T-helper 1 cell treated with Interleukin-12 subunit alpha and Interleukin-12 subunit beta and Interleukin-4 antibody, amounts not matched to agents 30 μg/mL and 1 μg/mL, for 36 hours (primary cell): ENCODE measurements at regions not wholly inside any gene's neighbourhood (a gene's known extent, or its start where the extent isn't known, plus 50 kb on each side); places are given as distances from the start of the nearest gene placed in this dataset.
"Not testable (repeated sequence)": the region's sequence is repeated elsewhere in the genome, so short reads cannot be mapped to it uniquely, and the experiment has no call there.

Source experiments
- H3K27ac Mint-ChIP-seq: one replicate; pipeline ENCODE4 v1.8.0; 2021; ENCODE audit warnings: mild to moderate bottlenecking, mixed read lengths
- H3K27me3 Mint-ChIP-seq: one replicate; pipeline ENCODE4 v1.8.0; 2021; ENCODE audit warnings: low read depth, mixed read lengths
- H3K36me3 Mint-ChIP-seq: one replicate; pipeline ENCODE4 v1.8.0; 2021; ENCODE audit warnings: low read depth, mixed read lengths
- H3K4me1 Mint-ChIP-seq: one replicate; pipeline ENCODE4 v1.8.0; 2021; ENCODE audit warnings: low read depth, mixed read lengths
- H3K4me3 Mint-ChIP-seq: one replicate; pipeline ENCODE4 v1.8.0; 2021; ENCODE audit warnings: mild to moderate bottlenecking, moderate library complexity, mixed read lengths
- H3K9me3 Mint-ChIP-seq: one replicate; pipeline ENCODE4 v1.8.0; 2021; ENCODE audit warnings: mixed read lengths

GRCh38 chr2:183458460-183458859 lies 334.2 kb downstream of the NUP35 start:
- H3K4me1 Mint-ChIP-seq: no peaks in the 10 kb centered on the region
- no peaks in the 10 kb centered on the region for H3K36me3 Mint-ChIP-seq
- peaks cover 8% of the 10 kb centered on the region for H3K9me3 Mint-ChIP-seq
- no peak overlapping the region for H3K27ac Mint-ChIP-seq
- no peaks in the 10 kb centered on the region for H3K27me3 Mint-ChIP-seq
- H3K4me3 Mint-ChIP-seq: no peak overlapping the region

- Mint-ChIP-seq H3K27ac (no peak overlapping the region), H3K36me3 (no peaks in the 10 kb centered on the region), H3K9me3 (peaks cover 8% of the 10 kb centered on the region), H3K4me3 (no peak overlapping the region), H3K27me3 (no peaks in the 10 kb centered on the region), H3K4me1 (no peaks in the 10 kb centered on the region)
Observed at GRCh38 chr2:183459466-183459865, 335.2 kb downstream of the NUP35 start.

- H3K9me3 Mint-ChIP-seq: peaks cover 4% of the 10 kb centered on the region
- H3K4me3 Mint-ChIP-seq: no peak overlapping the region
- no peaks in the 10 kb centered on the region for H3K4me1 Mint-ChIP-seq
- no peaks in the 10 kb centered on the region for H3K27me3 Mint-ChIP-seq
- H3K27ac Mint-ChIP-seq: no peak overlapping the region
- no peaks in the 10 kb centered on the region for H3K36me3 Mint-ChIP-seq
Observed at GRCh38 chr2:183463821-183464220, 339.6 kb downstream of the NUP35 start.

GRCh38 chr2:183465048-183465447 lies 340.8 kb downstream of the NUP35 start:
- H3K36me3 Mint-ChIP-seq: no peaks in the 10 kb centered on the region
- no peak overlapping the region for H3K4me3 Mint-ChIP-seq
- no peaks in the 10 kb centered on the region for H3K4me1 Mint-ChIP-seq
- H3K27ac Mint-ChIP-seq: no peak overlapping the region
- H3K9me3 Mint-ChIP-seq: peaks cover 10% of the 10 kb centered on the region
- no peaks in the 10 kb centered on the region for H3K27me3 Mint-ChIP-seq

GRCh38 chr2:183474912-183475695 lies 350.9 kb downstream of the NUP35 start:
- H3K27ac Mint-ChIP-seq: no peak overlapping the region
- no peak overlapping the region for H3K4me3 Mint-ChIP-seq
- H3K4me1 Mint-ChIP-seq: no peaks in the 10 kb centered on the region
- H3K27me3 Mint-ChIP-seq: no peaks in the 10 kb centered on the region
- H3K9me3 Mint-ChIP-seq: peaks cover 7% of the 10 kb centered on the region
- H3K36me3 Mint-ChIP-seq: no peaks in the 10 kb centered on the region

GRCh38 chr2:183476490-183476889 lies 352.2 kb downstream of the NUP35 start:
- Mint-ChIP-seq H3K36me3 (no peaks in the 10 kb centered on the region), H3K4me1 (no peaks in the 10 kb centered on the region), H3K9me3 (peaks cover 8% of the 10 kb centered on the region), H3K27me3 (no peaks in the 10 kb centered on the region), H3K4me3 (no peak overlapping the region), H3K27ac (no peak overlapping the region)

GRCh38 chr2:183477296-183477695 lies 353.1 kb downstream of the NUP35 start:
- Mint-ChIP-seq H3K27ac (no peak overlapping the region), H3K36me3 (no peaks in the 10 kb centered on the region), H3K9me3 (peaks cover 9% of the 10 kb centered on the region), H3K4me1 (no peaks in the 10 kb centered on the region), H3K4me3 (no peak overlapping the region), H3K27me3 (no peaks in the 10 kb centered on the region)

GRCh38 chr2:183478941-183479595 lies 354.8 kb downstream of the NUP35 start:
- H3K4me1 Mint-ChIP-seq, H3K4me3 Mint-ChIP-seq, H3K27ac Mint-ChIP-seq, H3K36me3 Mint-ChIP-seq, H3K9me3 Mint-ChIP-seq, H3K27me3 Mint-ChIP-seq: not testable (repeated sequence)

GRCh38 chr2:183487326-183487725 lies 363.1 kb downstream of the NUP35 start:
- no peaks in the 10 kb centered on the region for H3K27me3 Mint-ChIP-seq
- H3K9me3 Mint-ChIP-seq: no peaks in the 10 kb centered on the region
- no peak overlapping the region for H3K4me3 Mint-ChIP-seq
- no peaks in the 10 kb centered on the region for H3K4me1 Mint-ChIP-seq
- H3K36me3 Mint-ChIP-seq: no peaks in the 10 kb centered on the region
- no peak overlapping the region for H3K27ac Mint-ChIP-seq

- no peaks in the 10 kb centered on the region for H3K36me3 Mint-ChIP-seq
- no peak overlapping the region for H3K27ac Mint-ChIP-seq
- H3K4me1 Mint-ChIP-seq: no peaks in the 10 kb centered on the region
- no peak overlapping the region for H3K4me3 Mint-ChIP-seq
- H3K27me3 Mint-ChIP-seq: no peaks in the 10 kb centered on the region
- H3K9me3 Mint-ChIP-seq: no peaks in the 10 kb centered on the region
Observed at GRCh38 chr2:183488421-183488820, 364.2 kb downstream of the NUP35 start.

- Mint-ChIP-seq H3K27me3 (no peaks in the 10 kb centered on the region), H3K36me3 (no peaks in the 10 kb centered on the region), H3K4me3 (no peak overlapping the region), H3K9me3 (no peaks in the 10 kb centered on the region), H3K4me1 (no peaks in the 10 kb centered on the region), H3K27ac (no peak overlapping the region)
Observed at GRCh38 chr2:183490489-183490888, 366.2 kb downstream of the NUP35 start.

- H3K27ac Mint-ChIP-seq: no peak overlapping the region
- no peaks in the 10 kb centered on the region for H3K9me3 Mint-ChIP-seq
- no peaks in the 10 kb centered on the region for H3K27me3 Mint-ChIP-seq
- no peak overlapping the region for H3K4me3 Mint-ChIP-seq
- H3K36me3 Mint-ChIP-seq: no peaks in the 10 kb centered on the region
- H3K4me1 Mint-ChIP-seq: no peaks in the 10 kb centered on the region
Observed at GRCh38 chr2:183490914-183491313, 366.7 kb downstream of the NUP35 start.

GRCh38 chr2:183493040-183493439 lies 368.8 kb downstream of the NUP35 start:
- no peak overlapping the region for H3K27ac Mint-ChIP-seq
- H3K36me3 Mint-ChIP-seq: no peaks in the 10 kb centered on the region
- no peaks in the 10 kb centered on the region for H3K27me3 Mint-ChIP-seq
- no peaks in the 10 kb centered on the region for H3K9me3 Mint-ChIP-seq
- H3K4me1 Mint-ChIP-seq: no peaks in the 10 kb centered on the region
- H3K4me3 Mint-ChIP-seq: no peak overlapping the region

GRCh38 chr2:183495079-183495478 lies 370.8 kb downstream of the NUP35 start:
- H3K36me3 Mint-ChIP-seq: no peaks in the 10 kb centered on the region
- no peaks in the 10 kb centered on the region for H3K4me1 Mint-ChIP-seq
- no peak overlapping the region for H3K4me3 Mint-ChIP-seq
- H3K27me3 Mint-ChIP-seq: no peaks in the 10 kb centered on the region
- H3K9me3 Mint-ChIP-seq: no peaks in the 10 kb centered on the region
- no peak overlapping the region for H3K27ac Mint-ChIP-seq

GRCh38 chr2:183495589-183496267 lies 371.5 kb downstream of the NUP35 start:
- no peaks in the 10 kb centered on the region for H3K9me3 Mint-ChIP-seq
- H3K27me3 Mint-ChIP-seq: no peaks in the 10 kb centered on the region
- H3K36me3 Mint-ChIP-seq: no peaks in the 10 kb centered on the region
- no peaks in the 10 kb centered on the region for H3K4me1 Mint-ChIP-seq
- H3K4me3 Mint-ChIP-seq: no peak overlapping the region
- no peak overlapping the region for H3K27ac Mint-ChIP-seq
